AG09309 (cell line): ENCODE measurements at regions not wholly inside any gene's neighbourhood (a gene's known extent, or its start where the extent isn't known, plus 50 kb on each side); places are given as distances from the start of the nearest gene placed in this dataset.
"Not testable (repeated sequence)": the region's sequence is repeated elsewhere in the genome, so short reads cannot be mapped to it uniquely, and the experiment has no call there.

ENCODE experiments used
- DNase-seq: peaks from one replicate; pipeline ENCODE4 v3.0.0-alpha.2; 2010; ENCODE audit warnings: low read depth
- H3K4me3 ChIP-seq: 2 replicates; pipeline ENCODE4 v1.5.1; 2011; ENCODE audit warnings: mild to moderate bottlenecking, low read depth, low read length, moderate library complexity; ENCODE audit not compliant: control insufficient read depth
- TF ChIP-seq, protein P1 (sequence below): IDR thresholded peaks from 2 replicates; pipeline ENCODE4 v1.5.1; 2011; ENCODE audit warnings: mild to moderate bottlenecking, low read depth, low read length, inconsistent platforms; ENCODE audit not compliant: insufficient read depth, control insufficient read depth; ENCODE audit errors: missing control alignments

DNA sequence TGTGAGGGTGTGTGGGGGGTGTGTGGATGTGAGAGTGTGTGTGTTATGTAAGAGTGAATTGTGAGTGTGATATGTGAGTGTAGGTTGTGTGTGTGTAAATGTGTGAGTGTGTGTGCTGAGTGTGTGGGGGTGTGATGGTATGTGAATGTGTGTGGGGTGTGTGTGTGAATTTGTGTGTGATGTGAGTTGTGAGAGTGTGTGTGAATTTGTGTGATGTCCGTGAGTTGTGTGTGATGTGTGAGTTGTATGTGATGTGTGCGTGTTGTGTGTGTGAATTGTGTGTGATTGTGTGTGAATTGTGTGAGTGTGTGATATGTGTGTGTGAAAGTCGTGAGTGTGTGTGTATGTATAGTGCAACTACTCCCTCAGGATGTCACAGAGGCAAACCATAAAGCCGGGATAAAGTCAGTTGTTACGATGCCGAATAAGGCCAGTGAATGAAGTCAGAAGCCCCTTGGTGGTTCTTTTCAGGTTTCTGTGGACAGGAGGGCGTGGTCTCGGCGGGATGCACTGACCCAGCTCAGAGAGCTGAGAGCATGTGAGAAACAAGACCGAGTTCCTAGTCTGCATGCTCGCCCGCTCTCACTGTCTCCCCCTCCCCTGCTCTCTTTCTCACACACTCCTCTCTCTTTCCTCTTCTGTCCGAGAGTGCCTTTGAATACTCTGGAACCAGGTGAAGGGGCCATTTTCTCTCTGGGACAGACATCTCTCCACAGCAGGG lies 71.8 kb upstream of the MAX start:
- no peak overlapping the region for H3K4me3 ChIP-seq
- TF ChIP-seq, protein P1, sequence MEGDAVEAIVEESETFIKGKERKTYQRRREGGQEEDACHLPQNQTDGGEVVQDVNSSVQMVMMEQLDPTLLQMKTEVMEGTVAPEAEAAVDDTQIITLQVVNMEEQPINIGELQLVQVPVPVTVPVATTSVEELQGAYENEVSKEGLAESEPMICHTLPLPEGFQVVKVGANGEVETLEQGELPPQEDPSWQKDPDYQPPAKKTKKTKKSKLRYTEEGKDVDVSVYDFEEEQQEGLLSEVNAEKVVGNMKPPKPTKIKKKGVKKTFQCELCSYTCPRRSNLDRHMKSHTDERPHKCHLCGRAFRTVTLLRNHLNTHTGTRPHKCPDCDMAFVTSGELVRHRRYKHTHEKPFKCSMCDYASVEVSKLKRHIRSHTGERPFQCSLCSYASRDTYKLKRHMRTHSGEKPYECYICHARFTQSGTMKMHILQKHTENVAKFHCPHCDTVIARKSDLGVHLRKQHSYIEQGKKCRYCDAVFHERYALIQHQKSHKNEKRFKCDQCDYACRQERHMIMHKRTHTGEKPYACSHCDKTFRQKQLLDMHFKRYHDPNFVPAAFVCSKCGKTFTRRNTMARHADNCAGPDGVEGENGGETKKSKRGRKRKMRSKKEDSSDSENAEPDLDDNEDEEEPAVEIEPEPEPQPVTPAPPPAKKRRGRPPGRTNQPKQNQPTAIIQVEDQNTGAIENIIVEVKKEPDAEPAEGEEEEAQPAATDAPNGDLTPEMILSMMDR, result no peak
- DNase-seq, result no peak

DNA sequence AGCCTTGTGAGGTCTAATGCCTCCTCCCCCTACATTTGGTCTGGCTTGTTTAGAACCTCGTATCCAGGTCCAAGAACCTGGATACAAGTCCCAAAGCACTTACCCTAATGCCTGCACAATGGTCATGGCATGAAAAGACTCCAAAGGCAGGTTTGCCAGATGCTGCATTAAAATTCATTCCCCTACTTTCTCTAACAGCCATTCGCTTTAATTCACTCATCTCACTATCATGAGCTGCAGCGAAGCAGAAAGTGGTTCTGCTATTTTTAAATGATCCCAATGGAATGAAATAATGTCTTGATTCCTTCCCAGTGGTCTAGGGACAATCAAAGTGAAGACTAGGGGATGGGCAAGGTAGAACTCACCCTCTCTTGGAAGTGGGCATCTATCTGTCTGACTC lies 72.5 kb upstream of the MAX start:
- no peak for DNase-seq
- no peak overlapping the region for H3K4me3 ChIP-seq
- TF ChIP-seq, protein P1, result no peak

DNA sequence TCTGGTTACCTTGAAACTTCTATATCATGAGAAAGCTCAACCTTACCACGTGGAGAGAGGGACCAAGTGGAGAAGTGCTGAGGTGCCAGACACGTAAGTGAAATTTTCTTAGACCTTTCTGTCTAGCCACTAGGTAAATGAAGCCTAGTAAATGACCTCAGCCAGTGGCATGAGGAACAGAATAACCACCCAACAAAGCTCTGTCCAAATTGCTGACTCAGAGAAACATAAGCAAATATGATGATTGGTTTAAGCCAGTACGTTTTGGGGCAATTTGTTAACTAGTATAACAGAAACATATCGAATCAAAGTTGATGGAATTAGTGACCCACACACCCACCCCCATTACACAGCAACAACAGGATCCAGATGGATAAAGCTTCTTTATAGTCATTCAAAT lies 75.2 kb upstream of the MAX start:
- H3K4me3 ChIP-seq, result no peak overlapping the region
- TF ChIP-seq, protein P1, result no peak
- no peak for DNase-seq

GRCh38 chr14:65179231-65179630 lies 76.9 kb upstream of the MAX start:
- H3K4me3 ChIP-seq, DNase-seq: not testable (repeated sequence)

DNA sequence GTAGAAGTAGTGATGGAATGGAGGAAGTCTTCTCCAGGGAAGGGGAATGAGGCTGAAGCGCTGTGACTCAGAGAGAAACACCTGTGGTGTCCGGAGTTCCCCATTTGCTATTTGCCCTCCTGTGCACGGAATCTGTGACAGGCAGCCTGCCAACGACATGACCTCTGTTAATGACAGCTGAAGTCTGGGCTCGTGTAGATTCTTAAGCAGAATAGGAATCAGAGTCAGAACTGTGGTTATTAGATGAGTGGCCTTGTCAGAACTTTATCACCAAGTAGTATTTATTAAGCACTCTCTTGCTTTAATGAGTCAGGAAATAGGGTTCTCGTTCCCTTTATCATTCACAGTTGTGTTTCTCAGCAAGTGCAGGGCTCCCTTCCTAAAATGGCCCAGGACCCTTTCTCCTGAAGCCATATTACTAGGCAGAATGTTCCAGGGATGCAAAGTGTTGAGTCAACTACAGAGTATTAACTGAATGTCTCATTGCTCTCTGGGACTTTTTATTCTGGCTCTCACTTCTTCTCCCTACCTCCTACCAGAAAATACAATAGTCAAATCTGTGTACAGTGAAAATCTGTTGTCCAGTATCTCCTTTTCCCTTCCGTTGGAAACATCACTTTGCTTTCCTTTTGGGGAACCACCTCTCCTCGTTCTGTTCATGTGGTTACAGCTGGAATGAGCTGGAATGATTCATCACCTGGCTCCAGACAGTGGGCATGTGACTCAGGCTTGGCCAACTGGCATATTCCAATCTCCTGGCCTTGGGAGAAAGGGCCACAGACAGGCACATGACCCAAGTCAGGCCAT lies 77.8 kb upstream of the MAX start:
- TF ChIP-seq, protein P1, result no peak
- peak; percentile 65 for DNase-seq
- no peak overlapping the region for H3K4me3 ChIP-seq

GRCh38 chr14:65180725-65181025 lies 78.4 kb upstream of the MAX start:
- no peak for DNase-seq
- TF ChIP-seq, protein P1, result no peak
- no peak overlapping the region for H3K4me3 ChIP-seq

DNA sequence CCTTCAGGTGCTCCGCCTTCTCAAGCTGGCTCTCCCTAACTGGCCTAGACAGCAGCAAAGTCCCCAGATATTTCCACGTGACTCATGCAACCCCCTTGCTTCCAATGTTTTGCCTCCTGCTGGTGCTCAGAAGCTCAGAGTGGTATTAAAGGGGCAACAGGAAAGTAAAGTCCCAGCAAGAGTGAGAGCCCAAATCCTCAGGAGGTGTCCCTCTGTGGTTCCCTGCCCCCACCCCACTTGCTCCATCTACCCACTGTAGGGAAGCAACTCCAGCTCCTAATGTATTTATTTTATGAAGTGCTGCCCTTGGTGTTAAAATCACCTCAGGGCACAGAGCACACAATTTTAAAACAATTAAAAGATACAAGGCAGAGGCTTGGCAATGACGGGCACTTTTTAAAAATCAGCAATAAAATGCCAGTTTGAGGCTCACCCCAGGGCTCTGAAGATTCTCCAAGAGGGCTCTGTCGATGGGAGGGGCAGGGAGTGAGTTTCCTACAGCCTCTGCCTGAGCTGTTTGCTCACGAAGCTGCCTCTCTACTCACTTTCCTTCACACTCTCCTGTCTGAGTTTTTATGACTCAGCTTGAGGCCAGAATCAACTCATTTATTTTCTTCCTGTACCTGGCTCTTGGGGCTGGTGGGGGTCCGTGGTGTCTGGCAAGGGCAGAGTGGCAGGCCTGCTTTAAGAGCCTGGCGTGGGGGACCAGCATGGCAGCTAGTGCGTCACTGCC lies 81.9 kb upstream of the MAX start:
- TF ChIP-seq, protein P1, result no peak
- no peak for DNase-seq
- H3K4me3 ChIP-seq, result no peak overlapping the region
